Right forelimb (tissue), 1 donor: ENCODE measurements at regions not wholly inside any gene's neighbourhood (a gene's known extent, or its start where the extent isn't known, plus 50 kb on each side); places are given as distances from the start of the nearest gene placed in this dataset.

Experiments used
- DNase-seq: peaks from one replicate; pipeline ENCODE4 v3.0.0-alpha.2; 2018

- DNase-seq, result peak; percentile 83
These were observed 266.1 kb downstream of the NDUFS4 start for GRCh38 chr5:53826504-53826903.

GRCh38 chr5:53827211-53827651 is 266.8 kb downstream of the NDUFS4 start:
- peak; percentile 71 for DNase-seq

- no peak for DNase-seq
These were observed 271.1 kb downstream of the NDUFS4 start for GRCh38 chr5:53831496-53831895.
